ENCODE measurements at regions not wholly inside any gene's neighbourhood (a gene's known extent, or its start where the extent isn't known, plus 50 kb on each side); places are given as distances from the start of the nearest gene placed in this dataset.

DNA sequence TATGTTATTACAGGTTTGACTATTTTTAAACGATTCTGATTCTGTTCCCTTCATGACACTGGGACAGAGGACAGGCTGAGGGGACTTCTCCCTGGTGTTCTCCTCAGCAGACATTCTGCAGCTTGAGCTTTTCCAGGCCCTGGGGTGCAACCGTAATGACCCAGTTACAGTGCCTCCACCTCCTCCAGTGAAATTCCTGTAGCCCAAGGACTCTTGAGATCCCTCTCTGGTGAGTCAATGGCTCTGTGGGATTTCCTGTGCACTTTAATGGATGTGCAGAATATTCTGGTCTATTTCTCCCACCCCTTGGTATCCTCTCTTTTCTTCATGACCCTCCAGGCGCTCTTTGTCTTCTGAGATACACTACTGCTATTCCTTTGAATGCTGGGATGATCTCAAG lies 319.3 kb downstream of the INHBA start:
- no peak overlapping the region for H4K5ac ChIP-seq (ENCODE audit: insufficient read length, low read depth, low read length)
- H3K14ac ChIP-seq (ENCODE audit: insufficient read length), result no peak overlapping the region
- H3K23me2 ChIP-seq (ENCODE audit: low read depth, low read length), result no peaks in the 10 kb centered on the region
- WGBS, 2 experiments (ENCODE audit: extremely low coverage in 1 of 2, insufficient coverage in 1 of 2, insufficient read length in 1 of 2, insufficient replicate concordance in 2 of 2, low coverage in 1 of 2, low lambda C conversion rate in 2 of 2, missing lambda C conversion rate in 1 of 2), result 65% methylated on average over 3 of the region's 3 CpGs; no CpG with 5 or more reads in 1 of the 2 experiments
- H4K91ac ChIP-seq (replicated peaks; ENCODE audit: insufficient read length, low read length), result no peak overlapping the region
- no peak overlapping the region for H3K4me2 ChIP-seq (ENCODE audit: insufficient read depth in 1 of 2, low read depth in 2 of 2, low read length in 2 of 2)
- H3K4ac ChIP-seq (replicated peaks; ENCODE audit: insufficient read length, low read depth, low read length), result no peak overlapping the region
- H3K27me3 ChIP-seq (replicated peaks in 1 of 4; ENCODE audit: control insufficient read depth in 3 of 4, extremely low read depth in 1 of 4, insufficient read depth in 3 of 4, low read length in 3 of 4), result no peaks in the 10 kb centered on the region
- H3K4me1 ChIP-seq (replicated peaks in 1 of 4; ENCODE audit: control insufficient read depth in 3 of 4, insufficient read depth in 4 of 4, low read length in 3 of 4), result peaks cover 0 to 5% (median 1%) of the 10 kb centered on the region in 4 experiments; a peak in 2 of 7 replicates
- H3K79me1 ChIP-seq (ENCODE audit: low read depth, low read length), result no peaks in the 10 kb centered on the region
- no peak overlapping the region for H2BK15ac ChIP-seq (ENCODE audit: low read length)
- FAIRE-seq (no peak), DNase-seq (ENCODE audit: low read depth in 1 of 2, low spot score in 2 of 2) (no peak)
- no peak overlapping the region for H2BK12ac ChIP-seq (ENCODE audit: low read depth, low read length)
- no peak for TF ChIP-seq POU5F1 (IDR thresholded peaks at IDR 0.05; ENCODE audit: low read depth, low read length)
- TF ChIP-seq SIRT6 (IDR thresholded peaks at IDR 0.05; ENCODE audit: low read length), result no peak
- TF ChIP-seq EGR1 (IDR thresholded peaks at IDR 0.05; ENCODE audit: borderline replicate concordance, low read depth, low read length), result no peak
- TF ChIP-seq MAFK (IDR thresholded peaks at IDR 0.05; ENCODE audit: low read depth, low read length), result no peak
- TF ChIP-seq FOSL1 (IDR thresholded peaks at IDR 0.05; ENCODE audit: insufficient read depth, low read depth, low read length), result no peak
- TF ChIP-seq BACH1 (IDR thresholded peaks at IDR 0.05; ENCODE audit: low read length), result no peak
- H4K8ac ChIP-seq (ENCODE audit: extremely low read depth, insufficient read depth, low read length), result no peak overlapping the region
- no peaks in the 10 kb centered on the region for H3K79me2 ChIP-seq (ENCODE audit: control insufficient read depth in 1 of 2, insufficient read depth in 2 of 2, low read length in 2 of 2)
- H2AK5ac ChIP-seq (ENCODE audit: low read depth, low read length), result no peak overlapping the region
- POLR2A ChIA-PET (ENCODE audit: partially characterized antibody), result no interaction called here
- no peak overlapping the region for H2BK20ac ChIP-seq (ENCODE audit: low read length)
- no peak overlapping the region for H2BK120ac ChIP-seq (replicated peaks; ENCODE audit: low read depth, low read length)
- no peak overlapping the region for H2AFZ ChIP-seq (ENCODE audit: low read length)
- H3K9me3 ChIP-seq (ENCODE audit: insufficient read depth in 2 of 2, low read depth in 1 of 2, low read length in 1 of 2), result no peaks in the 10 kb centered on the region
- no peak overlapping the region for H3K18ac ChIP-seq (ENCODE audit: extremely low read depth, low read length)
- no peak overlapping the region for H3K27ac ChIP-seq (ENCODE audit: low read depth, low read length)
- H2BK5ac ChIP-seq (ENCODE audit: low read depth, low read length), result no peak overlapping the region
- H3K36me3 ChIP-seq (ENCODE audit: control insufficient read depth in 2 of 4, insufficient read depth in 4 of 4, low read length in 3 of 4), result no peaks in the 10 kb centered on the region; a peak in 1 of 8 replicates
- no peak overlapping the region for H3K9ac ChIP-seq (replicated peaks in 1 of 4; ENCODE audit: extremely low read depth in 1 of 4, low read depth in 3 of 4, low read length in 3 of 4)
- no peak overlapping the region for H3K23ac ChIP-seq (ENCODE audit: insufficient read length)
- CTCF ChIA-PET (ENCODE audit: partially characterized antibody), result interaction anchor here (1.0 to 1.9 kb wide), 2 partner anchors 56 to 327 kb away, joined by 4 to 5 read pairs; no protein-coding TSS in a partner anchor
- H4K20me1 ChIP-seq (replicated peaks in 1 of 2; ENCODE audit: control insufficient read depth in 1 of 2, insufficient read depth in 2 of 2, low read length in 2 of 2), result no peaks in the 10 kb centered on the region
- no peak overlapping the region for H3K4me3 ChIP-seq (ENCODE audit: extremely low read depth in 1 of 4, insufficient read depth in 2 of 4, low read depth in 3 of 4, low read length in 4 of 4)
- no peak overlapping the region for H3K56ac ChIP-seq (replicated peaks; ENCODE audit: insufficient read length, low read depth, low read length)
